Neural progenitor cell (in vitro differentiated cells): ENCODE measurements at regions not wholly inside any gene's neighbourhood (a gene's known extent, or its start where the extent isn't known, plus 50 kb on each side); places are given as distances from the start of the nearest gene placed in this dataset.

Experiments used
- CTCF ChIP-seq: fragments of 200-600 bp; sonication (generic); IDR thresholded peaks from 2 replicates; pipeline ENCODE4 v1.5.1; 2017; ENCODE audit warnings: antibody characterized with exemption, mild to moderate bottlenecking
- EZH2 ChIP-seq: fragments of 200-600 bp; sonication (generic); IDR thresholded peaks from 2 replicates; pipeline ENCODE4 v1.6.1; 2017; ENCODE audit warnings: antibody characterized with exemption, mild to moderate bottlenecking, moderate library complexity
- EZH2phosphoT487 ChIP-seq: fragments of 200-600 bp; sonication (generic); IDR thresholded peaks from 2 replicates; pipeline ENCODE4 v1.6.1; 2017; ENCODE audit warnings: antibody characterized with exemption

GRCh38 chr9:26165426-26165825 is 487.2 kb upstream of the TUSC1 start:
- TF ChIP-seq CTCF (no peak), EZH2phosphoT487 (no peak), EZH2 (no peak)
